Sciatic nerve (tissue), 2 donors: ENCODE measurements at regions not wholly inside any gene's neighbourhood (a gene's known extent, or its start where the extent isn't known, plus 50 kb on each side); places are given as distances from the start of the nearest gene placed in this dataset.

Experiments used
- ATAC-seq: fragments of 200-7000 bp; cut with Tn5 transposase; one replicate; pipeline ENCODE4 v1.9.1; 2020; ENCODE audit warnings: mild to moderate bottlenecking, moderate library complexity
- DNase-seq: peaks from one replicate; pipeline ENCODE4 v3.0.0-alpha.2; 2020; ENCODE audit warnings: low spot score
- intact Hi-C: fragments of 100-400 bp; cut with DNase I; formaldehyde crosslinking; loops from one replicate; pipeline ENCODE4 v1.14.2; 2022
- donor health status: DM: no; HTN: no; CAD: no.
- donor health status: DM: no; HTN: no; CAD: no.

- intact Hi-C loops, result no loop called here
- no peak for DNase-seq
- no peak for ATAC-seq
These were observed 509.3 kb upstream of the CTNND2 start for GRCh38 chr5:12413585-12413984.

DNA sequence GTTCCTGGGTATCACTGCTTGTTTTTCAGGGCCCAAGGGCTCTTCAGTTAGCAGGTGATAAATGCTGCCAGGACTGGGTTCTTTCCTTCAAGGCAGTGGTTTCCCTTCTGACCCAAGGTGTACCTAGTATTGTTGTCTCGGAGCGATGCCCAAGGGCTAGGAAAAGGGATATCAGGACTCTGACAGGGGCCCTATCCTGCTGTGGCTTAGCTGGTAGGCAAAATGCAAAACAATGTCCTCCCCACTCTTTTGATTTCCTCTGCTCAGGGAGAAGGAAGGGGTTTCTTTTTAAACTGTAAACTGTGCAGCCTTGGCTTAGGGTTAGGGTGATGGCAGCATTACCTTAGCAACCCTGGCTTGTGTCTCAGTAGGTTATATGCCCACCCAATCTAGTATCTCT is 508.8 kb upstream of the CTNND2 start:
- DNase-seq (no peak), ATAC-seq (no peak)
- intact Hi-C loops, result no loop called here

GRCh38 chr5:12399868-12400267 is 495.6 kb upstream of the CTNND2 start:
- intact Hi-C loops, result no loop called here
- ATAC-seq (no peak), DNase-seq (no peak)

- intact Hi-C loops, result no loop called here
- DNase-seq (no peak), ATAC-seq (no peak)
These were observed 488.0 kb upstream of the CTNND2 start for GRCh38 chr5:12392246-12392645.

DNA sequence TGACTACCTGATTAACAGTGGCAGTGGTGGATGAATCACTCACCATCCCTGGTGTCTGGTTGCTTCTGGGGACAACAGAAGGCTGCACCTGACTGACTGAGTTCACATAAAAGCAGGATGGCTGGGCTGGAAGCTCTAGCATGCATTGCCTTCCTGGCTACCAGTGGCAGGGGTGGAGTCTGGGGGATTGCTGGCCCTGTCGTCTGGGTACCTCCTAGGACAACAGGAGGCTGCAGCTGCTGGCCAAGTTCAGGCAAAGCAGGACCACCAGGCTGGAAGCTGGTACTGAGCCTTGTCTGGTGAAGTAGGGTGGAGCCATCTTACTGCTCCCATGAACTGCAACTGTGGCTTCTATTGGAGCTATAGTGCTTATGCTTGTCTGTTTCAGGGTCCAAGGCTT is 480.8 kb upstream of the CTNND2 start:
- intact Hi-C loops, result no loop called here
- DNase-seq (no peak), ATAC-seq (no peak)

DNA sequence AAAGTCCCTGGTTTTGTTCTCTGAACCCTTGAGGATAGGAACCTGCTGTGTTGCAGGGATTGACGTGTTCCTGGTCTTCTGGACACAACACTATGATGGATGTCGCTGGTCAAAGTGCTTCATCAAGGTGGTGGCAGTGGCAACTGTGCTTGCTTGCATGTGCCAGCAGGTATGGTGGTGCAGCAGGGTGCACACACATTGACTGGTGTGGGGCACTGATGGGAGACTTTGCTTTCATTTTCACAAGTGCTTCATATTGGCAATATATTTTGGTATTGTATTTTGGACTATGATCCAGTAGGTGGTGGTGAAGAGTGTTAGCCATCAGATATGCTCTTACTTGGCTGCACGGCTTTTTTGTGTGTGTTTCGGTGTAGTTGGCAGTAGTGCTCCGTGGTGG is 479.8 kb upstream of the CTNND2 start:
- intact Hi-C loops, result no loop called here
- ATAC-seq (no peak), DNase-seq (no peak)

DNA sequence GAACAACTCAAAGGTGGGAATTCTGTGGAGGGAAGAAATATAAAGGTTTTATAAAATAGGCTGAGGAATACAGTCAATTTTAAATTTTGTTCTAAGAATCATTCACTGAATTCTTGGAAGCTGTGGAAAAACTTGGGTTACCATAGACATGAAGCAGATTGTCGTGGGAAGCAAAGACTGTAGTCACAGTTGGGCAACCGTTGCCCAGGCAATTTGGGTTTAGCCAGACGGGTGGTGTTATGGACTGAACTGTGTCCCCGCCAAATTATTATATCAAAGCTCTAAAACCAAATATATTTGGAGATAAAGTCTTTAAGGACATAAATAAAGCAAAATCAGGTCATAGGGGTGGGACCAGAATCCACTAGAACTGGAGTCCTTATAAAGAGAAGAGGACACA is 463.7 kb upstream of the CTNND2 start:
- DNase-seq, result no peak
- ATAC-seq, result no peak
- intact Hi-C loops, result no loop called here

DNA sequence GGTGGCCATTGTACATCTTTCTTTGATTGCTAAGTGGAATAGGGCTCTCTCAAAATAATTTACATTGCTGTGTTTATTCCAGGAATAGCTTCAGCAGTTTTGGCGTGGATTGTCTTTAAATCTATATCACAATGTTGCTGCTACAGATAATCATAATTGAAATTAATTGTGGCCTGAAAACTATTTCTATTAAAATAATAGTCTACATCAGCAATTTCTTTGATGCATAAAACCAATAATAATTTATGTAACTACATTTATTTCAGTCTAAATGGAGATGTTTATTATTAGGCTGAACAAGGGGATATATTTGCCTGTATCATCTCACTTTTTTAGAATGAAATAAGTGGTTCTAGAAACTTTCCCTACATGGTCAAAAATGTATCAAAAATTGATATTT is 456.0 kb upstream of the CTNND2 start:
- DNase-seq (no peak), ATAC-seq (no peak)
- intact Hi-C loops, result no loop called here

DNA sequence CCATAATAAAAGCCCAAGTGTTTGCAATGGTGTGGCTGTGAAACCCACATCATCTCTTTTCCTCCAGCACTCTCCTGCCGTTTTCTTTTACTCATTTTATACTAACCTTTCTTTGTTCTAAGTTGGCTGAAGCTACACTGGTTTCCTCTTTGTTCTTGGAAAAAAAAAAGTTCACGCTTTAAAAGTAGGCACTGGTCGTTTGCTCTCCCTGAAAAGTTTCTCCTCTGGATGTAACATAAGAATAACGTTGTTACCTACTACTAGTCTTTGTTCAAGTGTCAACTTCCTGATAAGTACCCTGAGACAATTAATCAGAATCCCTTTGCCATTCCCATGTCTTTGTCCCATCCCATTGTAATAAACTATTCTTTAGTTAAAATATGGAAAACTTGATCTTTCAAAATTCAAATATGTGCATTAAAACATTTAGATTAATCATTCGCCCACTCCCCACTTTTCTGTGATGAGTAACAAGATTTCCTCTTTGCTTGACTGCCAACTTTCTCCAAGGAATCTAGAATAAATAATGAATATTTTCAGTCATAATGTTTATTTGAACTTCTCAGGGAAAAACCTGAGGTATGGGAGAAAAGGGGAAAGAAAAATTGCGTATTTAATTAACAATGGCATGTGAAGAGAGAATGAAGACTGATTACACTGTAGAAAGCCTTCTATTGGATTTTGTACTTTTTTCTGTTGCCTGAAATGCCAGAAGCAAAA is 454.3 kb upstream of the CTNND2 start:
- DNase-seq (no peak), ATAC-seq (no peak)
- intact Hi-C loops, result no loop called here

DNA sequence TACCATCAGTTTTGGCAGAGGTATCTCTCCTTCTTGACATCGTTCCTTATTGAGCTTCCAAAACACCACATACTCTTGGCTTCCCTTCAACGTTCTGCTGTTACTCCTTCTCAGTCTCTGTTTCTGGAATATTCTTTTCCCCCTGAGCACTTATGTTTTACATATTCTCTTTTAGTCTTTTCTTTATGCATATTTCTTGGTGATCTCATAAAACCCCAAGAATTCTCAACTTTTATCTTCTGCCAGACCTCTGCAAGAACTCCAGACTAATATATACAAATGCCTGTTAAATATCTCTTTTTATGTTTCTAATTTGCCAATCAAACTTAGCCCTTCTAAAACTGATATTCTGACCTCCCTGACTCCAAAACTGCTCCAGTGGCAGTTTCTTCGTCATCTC is 453.4 kb upstream of the CTNND2 start:
- ATAC-seq, result no peak

GRCh38 chr5:12354686-12355085 is 450.4 kb upstream of the CTNND2 start:
- DNase-seq, result no peak
- intact Hi-C loops, result no loop called here

More for the DNA sequence above, 453.4 kb upstream of the CTNND2 start:
- no peak for DNase-seq
- intact Hi-C loops, result no loop called here

GRCh38 chr5:12343558-12343957 is 439.3 kb upstream of the CTNND2 start:
- DNase-seq (no peak), ATAC-seq (no peak)
- intact Hi-C loops, result no loop called here

More at GRCh38 chr5:12354686-12355085, 450.4 kb upstream of the CTNND2 start:
- no peak for ATAC-seq

- intact Hi-C loops, result no loop called here
- DNase-seq, result no peak
- ATAC-seq, result no peak
These were observed 431.7 kb upstream of the CTNND2 start for GRCh38 chr5:12335938-12336337.

DNA sequence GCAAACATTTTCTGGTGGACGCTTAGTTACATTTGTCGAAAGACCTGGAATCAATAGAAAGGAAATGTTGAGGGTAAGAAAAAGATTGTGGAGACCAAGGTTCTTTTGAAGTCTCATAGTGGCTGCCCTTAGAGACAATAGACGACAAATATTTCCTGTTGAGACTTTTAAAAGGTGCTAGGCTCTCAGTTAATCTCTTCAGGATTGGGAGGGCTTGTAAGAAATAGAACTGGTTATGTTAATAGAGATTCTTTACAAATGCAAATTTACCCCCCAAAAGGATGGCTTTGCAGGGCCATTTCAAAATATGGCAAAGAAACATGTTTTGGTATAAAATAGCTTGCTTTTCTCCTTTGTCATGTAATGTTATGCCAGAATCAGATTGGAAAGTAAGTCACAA is 428.2 kb upstream of the CTNND2 start:
- intact Hi-C loops, result no loop called here
- ATAC-seq, result no peak
- no peak for DNase-seq

DNA sequence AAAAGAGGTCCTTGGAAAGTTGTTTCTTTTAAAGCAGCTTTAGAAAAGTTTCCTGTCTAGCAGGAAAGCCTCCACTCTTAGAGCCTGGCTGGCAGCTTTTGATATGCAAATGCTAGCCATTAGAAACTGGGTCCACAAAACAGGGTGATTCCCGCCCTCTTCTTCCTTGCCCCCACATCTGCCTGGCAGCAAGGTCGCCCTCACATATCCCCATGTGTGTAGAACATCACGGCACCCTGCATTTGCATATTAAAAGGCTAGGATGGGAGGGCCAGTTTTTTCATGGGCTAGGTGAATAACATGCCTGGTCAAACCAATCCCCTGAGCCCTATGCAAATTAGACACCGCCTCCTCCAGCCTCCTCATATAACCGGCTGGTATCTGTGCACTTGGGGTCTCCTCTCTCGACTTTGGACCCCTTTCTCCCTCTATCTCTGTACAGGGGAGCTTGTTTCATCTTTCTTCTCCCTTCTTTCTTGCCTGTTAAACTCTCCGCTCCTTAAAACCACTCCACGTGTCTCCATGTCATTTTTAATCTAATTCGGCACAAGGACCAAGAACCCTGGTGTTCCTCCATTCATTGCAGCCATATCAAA is 426.8 kb upstream of the CTNND2 start:
- no peak for ATAC-seq
- intact Hi-C loops, result no loop called here
- no peak for DNase-seq

- intact Hi-C loops, result no loop called here
- no peak for DNase-seq
- no peak for ATAC-seq
These were observed 426.1 kb upstream of the CTNND2 start for GRCh38 chr5:12330381-12330780.

DNA sequence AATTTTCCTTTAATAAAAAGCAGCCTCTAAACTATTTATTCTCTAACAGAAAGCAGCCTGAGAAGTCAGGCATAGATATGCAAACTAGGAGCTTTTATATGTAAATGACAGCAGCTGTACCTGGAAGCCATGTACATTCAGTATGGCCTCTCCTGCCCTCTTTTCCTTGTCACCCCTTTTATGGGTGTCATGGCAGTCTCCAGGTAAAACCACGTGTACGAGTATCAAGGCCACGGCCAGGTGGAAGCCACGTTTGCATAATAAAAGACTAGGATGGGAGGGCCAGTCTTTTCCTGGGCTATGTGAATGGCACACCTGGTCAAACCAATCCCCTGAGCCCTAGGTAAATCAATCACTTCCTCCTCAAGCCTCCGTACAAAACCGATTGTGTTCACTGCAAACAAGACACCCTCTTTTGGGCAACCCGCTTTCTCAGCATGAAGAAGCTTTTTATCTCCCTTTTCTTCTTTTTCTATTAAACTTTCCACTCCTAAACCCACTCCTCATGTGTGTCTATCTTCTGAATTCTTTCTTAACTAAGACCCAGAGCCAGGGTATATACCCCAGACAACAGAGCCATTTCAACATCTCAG is 419.5 kb upstream of the CTNND2 start:
- DNase-seq, result no peak

GRCh38 chr5:12322042-12322441 is 417.8 kb upstream of the CTNND2 start:
- intact Hi-C loops, result no loop called here
- no peak for DNase-seq
- ATAC-seq, result no peak

More for the DNA sequence above, 419.5 kb upstream of the CTNND2 start:
- intact Hi-C loops, result no loop called here
- ATAC-seq, result no peak

DNA sequence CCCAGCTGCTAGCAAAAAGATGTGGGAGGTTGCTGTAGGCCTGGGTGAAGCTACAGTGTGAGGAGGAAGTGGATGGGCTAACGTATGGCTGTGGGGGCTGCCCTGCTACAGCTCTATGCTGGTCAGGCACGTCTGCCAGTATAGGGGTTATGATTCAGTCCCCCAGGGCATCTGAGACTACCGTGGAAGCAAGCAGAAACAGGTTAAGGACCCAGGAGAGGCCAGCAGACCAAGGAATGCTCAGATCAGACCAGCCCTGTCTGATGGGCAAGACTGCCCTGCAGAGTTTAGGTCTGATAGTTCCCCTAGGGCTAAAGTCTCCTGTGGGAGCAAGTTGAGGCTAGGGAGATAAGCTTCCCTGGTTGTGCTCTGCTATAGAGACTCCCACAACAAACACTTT is 416.1 kb upstream of the CTNND2 start:
- intact Hi-C loops, result no loop called here
- ATAC-seq, result no peak
- DNase-seq, result no peak

DNA sequence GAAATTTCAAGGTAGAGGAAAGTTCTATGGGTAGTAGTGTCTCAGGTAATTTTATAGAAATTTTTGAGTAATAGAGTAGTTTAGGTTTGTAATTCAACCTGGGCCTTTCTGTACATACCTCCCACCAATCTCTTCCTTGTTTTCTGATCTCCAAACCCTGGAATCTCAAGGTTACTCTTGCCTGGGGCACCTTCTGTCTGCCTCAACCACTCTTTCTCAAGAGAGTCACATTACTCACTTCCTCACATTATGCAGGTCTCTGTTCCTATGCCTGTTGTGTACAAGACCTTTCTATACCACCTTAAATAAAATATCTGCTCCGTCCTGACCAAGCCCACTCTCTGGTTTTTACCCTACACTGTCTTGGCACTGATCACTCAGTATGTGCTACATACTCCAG is 412.6 kb upstream of the CTNND2 start:
- intact Hi-C loops, result no loop called here
- ATAC-seq (no peak), DNase-seq (no peak)

DNA sequence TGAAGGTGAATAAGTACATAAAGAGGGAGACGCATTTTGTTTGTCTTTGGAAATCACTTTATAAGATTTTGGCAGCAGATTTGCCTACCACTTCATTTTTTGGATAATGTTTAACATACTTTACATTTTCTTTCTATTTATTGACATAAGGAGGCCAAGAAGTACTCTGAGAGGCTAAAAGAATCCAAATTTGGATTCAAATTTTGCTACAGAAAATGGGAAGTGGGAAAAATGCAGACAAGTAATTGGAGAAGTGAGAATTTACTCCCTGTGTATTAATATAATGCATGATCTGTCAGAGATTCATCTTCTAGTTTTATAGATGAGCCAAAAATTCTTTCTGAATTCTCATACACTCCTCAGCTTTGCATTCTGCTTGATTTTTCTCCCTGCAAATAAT is 411.2 kb upstream of the CTNND2 start:
- no peak for DNase-seq
- no peak for ATAC-seq
- intact Hi-C loops, result no loop called here
